Suprapubic skin (tissue), 4 donors: ENCODE measurements at regions not wholly inside any gene's neighbourhood (a gene's known extent, or its start where the extent isn't known, plus 50 kb on each side); places are given as distances from the start of the nearest gene placed in this dataset.
"Not testable (repeated sequence)": the region's sequence is repeated elsewhere in the genome, so short reads cannot be mapped to it uniquely, and the experiment has no call there.

Experiments used
- POLR2A ChIP-seq, 2 donors: fragments of 450-650 bp; IDR thresholded peaks; one replicate each; pipeline ENCODE4 v1.6.1; 2017; ENCODE audit warnings: antibody characterized with exemption in 2 of 2, mild to moderate bottlenecking in 2 of 2, moderate library complexity in 2 of 2
- POLR2AphosphoS5 ChIP-seq, 3 donors: sonication (generic); formaldehyde crosslinking; IDR thresholded peaks; one replicate each; pipeline ENCODE4 v1.6.1; 2017; ENCODE audit warnings: antibody characterized with exemption in 3 of 3
- TF ChIP-seq, protein P1 (sequence below), 2 donors: fragments of 200-600 bp in 1 of 2; fragments of 450-650 bp in 1 of 2; sonication (generic) in 1 of 2; IDR thresholded peaks; one replicate each; pipeline ENCODE4 v1.5.1; 2016 to 2019; ENCODE audit warnings: antibody characterized with exemption in 2 of 2, mild to moderate bottlenecking in 1 of 2, moderate library complexity in 1 of 2

- TF ChIP-seq, protein P1, sequence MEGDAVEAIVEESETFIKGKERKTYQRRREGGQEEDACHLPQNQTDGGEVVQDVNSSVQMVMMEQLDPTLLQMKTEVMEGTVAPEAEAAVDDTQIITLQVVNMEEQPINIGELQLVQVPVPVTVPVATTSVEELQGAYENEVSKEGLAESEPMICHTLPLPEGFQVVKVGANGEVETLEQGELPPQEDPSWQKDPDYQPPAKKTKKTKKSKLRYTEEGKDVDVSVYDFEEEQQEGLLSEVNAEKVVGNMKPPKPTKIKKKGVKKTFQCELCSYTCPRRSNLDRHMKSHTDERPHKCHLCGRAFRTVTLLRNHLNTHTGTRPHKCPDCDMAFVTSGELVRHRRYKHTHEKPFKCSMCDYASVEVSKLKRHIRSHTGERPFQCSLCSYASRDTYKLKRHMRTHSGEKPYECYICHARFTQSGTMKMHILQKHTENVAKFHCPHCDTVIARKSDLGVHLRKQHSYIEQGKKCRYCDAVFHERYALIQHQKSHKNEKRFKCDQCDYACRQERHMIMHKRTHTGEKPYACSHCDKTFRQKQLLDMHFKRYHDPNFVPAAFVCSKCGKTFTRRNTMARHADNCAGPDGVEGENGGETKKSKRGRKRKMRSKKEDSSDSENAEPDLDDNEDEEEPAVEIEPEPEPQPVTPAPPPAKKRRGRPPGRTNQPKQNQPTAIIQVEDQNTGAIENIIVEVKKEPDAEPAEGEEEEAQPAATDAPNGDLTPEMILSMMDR (IDR thresholded peaks at IDR 0.05) = not testable (repeated sequence)
- not testable (repeated sequence) for TF ChIP-seq POLR2A, POLR2AphosphoS5 (IDR thresholded peaks at IDR 0.05)
Observed at GRCh38 chr13:80152142-80152541, 188.8 kb downstream of the SPRY2 start.
